ENCODE measurements at regions not wholly inside any gene's neighbourhood (a gene's known extent, or its start where the extent isn't known, plus 50 kb on each side); places are given as distances from the start of the nearest gene placed in this dataset.

GRCh38 chr10:18735711-18736110 is 76.5 kb downstream of the ARL5B start:
- Histone ChIP-seq H3K4me1 (ENCODE audit: control insufficient read depth in 2 of 2, insufficient read depth in 2 of 2, low read length in 2 of 2) (no peaks in the 10 kb centered on the region), H3K27me3 (ENCODE audit: control insufficient read depth in 2 of 2, insufficient read depth in 1 of 2, low read length in 1 of 2) (no peaks in the 10 kb centered on the region), H3K9me3 (ENCODE audit: control insufficient read depth in 2 of 2, insufficient read depth in 1 of 2, low read length in 1 of 2) (no peaks in the 10 kb centered on the region), H3K27ac (ENCODE audit: low read depth in 1 of 2, low read length in 1 of 2) (no peak overlapping the region), H3K4me3 (ENCODE audit: low read length in 2 of 2) (no peak overlapping the region), H3K36me3 (ENCODE audit: control insufficient read depth in 2 of 2, insufficient read depth in 2 of 2, low read length in 1 of 2) (no peaks in the 10 kb centered on the region)
- WGBS = 85% methylated on average over 2 of the region's 2 CpGs
- DNase-seq (ENCODE audit: low read depth in 6 of 9, low spot score in 9 of 9) = no peak

GRCh38 chr10:18737236-18737635 is 78.0 kb downstream of the ARL5B start:
- Histone ChIP-seq H3K36me3 (ENCODE audit: control insufficient read depth in 2 of 2, insufficient read depth in 2 of 2, low read length in 1 of 2) (no peaks in the 10 kb centered on the region), H3K4me1 (ENCODE audit: control insufficient read depth in 2 of 2, insufficient read depth in 2 of 2, low read length in 2 of 2) (no peaks in the 10 kb centered on the region), H3K9me3 (ENCODE audit: control insufficient read depth in 2 of 2, insufficient read depth in 1 of 2, low read length in 1 of 2) (no peaks in the 10 kb centered on the region), H3K4me3 (ENCODE audit: low read length in 2 of 2) (no peak overlapping the region), H3K27me3 (ENCODE audit: control insufficient read depth in 2 of 2, insufficient read depth in 1 of 2, low read length in 1 of 2) (no peaks in the 10 kb centered on the region), H3K27ac (ENCODE audit: low read depth in 1 of 2, low read length in 1 of 2) (no peak overlapping the region)
- DNase-seq (ENCODE audit: low read depth in 6 of 9, low spot score in 9 of 9) = no peak
- 87% methylated on average over 2 of the region's 2 CpGs for WGBS

GRCh38 chr10:18737841-18738240 is 78.6 kb downstream of the ARL5B start:
- no peaks in the 10 kb centered on the region for H3K4me1 ChIP-seq (ENCODE audit: control insufficient read depth in 2 of 2, insufficient read depth in 2 of 2, low read length in 2 of 2)
- no peak overlapping the region for H3K4me3 ChIP-seq (ENCODE audit: low read length in 2 of 2)
- H3K9me3 ChIP-seq (ENCODE audit: control insufficient read depth in 2 of 2, insufficient read depth in 1 of 2, low read length in 1 of 2) = no peaks in the 10 kb centered on the region
- no peak overlapping the region for H3K27ac ChIP-seq (ENCODE audit: low read depth in 1 of 2, low read length in 1 of 2)
- 94% methylated on average over 8 of the region's 8 CpGs for WGBS
- H3K27me3 ChIP-seq (ENCODE audit: control insufficient read depth in 2 of 2, insufficient read depth in 1 of 2, low read length in 1 of 2) = no peaks in the 10 kb centered on the region
- H3K36me3 ChIP-seq (ENCODE audit: control insufficient read depth in 2 of 2, insufficient read depth in 2 of 2, low read length in 1 of 2) = no peaks in the 10 kb centered on the region
- no peak for DNase-seq (ENCODE audit: low read depth in 6 of 9, low spot score in 9 of 9)

GRCh38 chr10:18738835-18739234 is 79.6 kb downstream of the ARL5B start:
- no peaks in the 10 kb centered on the region for H3K9me3 ChIP-seq (ENCODE audit: control insufficient read depth in 2 of 2, insufficient read depth in 1 of 2, low read length in 1 of 2)
- H3K4me3 ChIP-seq (ENCODE audit: low read length in 2 of 2) = no peak overlapping the region
- DNase-seq (ENCODE audit: low read depth in 6 of 9, low spot score in 9 of 9) = no peak
- no peaks in the 10 kb centered on the region for H3K27me3 ChIP-seq (ENCODE audit: control insufficient read depth in 2 of 2, insufficient read depth in 1 of 2, low read length in 1 of 2)
- H3K4me1 ChIP-seq (ENCODE audit: control insufficient read depth in 2 of 2, insufficient read depth in 2 of 2, low read length in 2 of 2) = no peaks in the 10 kb centered on the region
- H3K36me3 ChIP-seq (ENCODE audit: control insufficient read depth in 2 of 2, insufficient read depth in 2 of 2, low read length in 1 of 2) = no peaks in the 10 kb centered on the region
- 78% methylated on average over 3 of the region's 3 CpGs for WGBS
- no peak overlapping the region for H3K27ac ChIP-seq (ENCODE audit: low read depth in 1 of 2, low read length in 1 of 2)

GRCh38 chr10:18743926-18744325 is 84.7 kb downstream of the ARL5B start:
- H3K27me3 ChIP-seq (ENCODE audit: control insufficient read depth in 2 of 2, insufficient read depth in 1 of 2, low read length in 1 of 2) = no peaks in the 10 kb centered on the region
- no peaks in the 10 kb centered on the region for H3K4me1 ChIP-seq (ENCODE audit: control insufficient read depth in 2 of 2, insufficient read depth in 2 of 2, low read length in 2 of 2)
- H3K4me3 ChIP-seq (ENCODE audit: low read length in 2 of 2) = no peak overlapping the region
- no peak overlapping the region for H3K27ac ChIP-seq (ENCODE audit: low read depth in 1 of 2, low read length in 1 of 2)
- no peaks in the 10 kb centered on the region for H3K9me3 ChIP-seq (ENCODE audit: control insufficient read depth in 2 of 2, insufficient read depth in 1 of 2, low read length in 1 of 2)
- H3K36me3 ChIP-seq (ENCODE audit: control insufficient read depth in 2 of 2, insufficient read depth in 2 of 2, low read length in 1 of 2) = no peaks in the 10 kb centered on the region
- no peak for DNase-seq (ENCODE audit: low read depth in 6 of 9, low spot score in 9 of 9)

- no peak overlapping the region for H3K4me3 ChIP-seq (ENCODE audit: low read length in 2 of 2)
- H3K27ac ChIP-seq (ENCODE audit: low read depth in 1 of 2, low read length in 1 of 2) = no peak overlapping the region
- no peak for DNase-seq (ENCODE audit: low read depth in 6 of 9, low spot score in 9 of 9)
- H3K36me3 ChIP-seq (ENCODE audit: control insufficient read depth in 2 of 2, insufficient read depth in 2 of 2, low read length in 1 of 2) = no peaks in the 10 kb centered on the region
- H3K9me3 ChIP-seq (ENCODE audit: control insufficient read depth in 2 of 2, insufficient read depth in 1 of 2, low read length in 1 of 2) = no peaks in the 10 kb centered on the region
- 86% methylated on average over 11 of the region's 11 CpGs for WGBS
- H3K27me3 ChIP-seq (ENCODE audit: control insufficient read depth in 2 of 2, insufficient read depth in 1 of 2, low read length in 1 of 2) = no peaks in the 10 kb centered on the region
- H3K4me1 ChIP-seq (ENCODE audit: control insufficient read depth in 2 of 2, insufficient read depth in 2 of 2, low read length in 2 of 2) = no peaks in the 10 kb centered on the region
Observed at GRCh38 chr10:18753312-18753895, 94.2 kb downstream of the ARL5B start.

GRCh38 chr10:18759575-18759974 is 100.3 kb downstream of the ARL5B start:
- no peaks in the 10 kb centered on the region for H3K27me3 ChIP-seq (ENCODE audit: control insufficient read depth in 2 of 2, insufficient read depth in 1 of 2, low read length in 1 of 2)
- no peak for DNase-seq (ENCODE audit: low read depth in 6 of 9, low spot score in 9 of 9)
- H3K4me1 ChIP-seq (ENCODE audit: control insufficient read depth in 2 of 2, insufficient read depth in 2 of 2, low read length in 2 of 2) = no peaks in the 10 kb centered on the region
- 92% methylated on average over 1 of the region's 1 CpG for WGBS
- H3K4me3 ChIP-seq (ENCODE audit: low read length in 2 of 2) = no peak overlapping the region
- no peaks in the 10 kb centered on the region for H3K9me3 ChIP-seq (ENCODE audit: control insufficient read depth in 2 of 2, insufficient read depth in 1 of 2, low read length in 1 of 2)
- no peaks in the 10 kb centered on the region for H3K36me3 ChIP-seq (ENCODE audit: control insufficient read depth in 2 of 2, insufficient read depth in 2 of 2, low read length in 1 of 2)
- H3K27ac ChIP-seq (ENCODE audit: low read depth in 1 of 2, low read length in 1 of 2) = no peak overlapping the region

- no peak overlapping the region for H3K4me3 ChIP-seq (ENCODE audit: low read length in 2 of 2)
- no peaks in the 10 kb centered on the region for H3K27me3 ChIP-seq (ENCODE audit: control insufficient read depth in 2 of 2, insufficient read depth in 1 of 2, low read length in 1 of 2)
- WGBS = 94% methylated on average over 4 of the region's 4 CpGs
- DNase-seq (ENCODE audit: low read depth in 6 of 9, low spot score in 9 of 9) = no peak
- H3K4me1 ChIP-seq (ENCODE audit: control insufficient read depth in 2 of 2, insufficient read depth in 2 of 2, low read length in 2 of 2) = no peaks in the 10 kb centered on the region
- no peak overlapping the region for H3K27ac ChIP-seq (ENCODE audit: low read depth in 1 of 2, low read length in 1 of 2)
- H3K9me3 ChIP-seq (ENCODE audit: control insufficient read depth in 2 of 2, insufficient read depth in 1 of 2, low read length in 1 of 2) = no peaks in the 10 kb centered on the region
- no peaks in the 10 kb centered on the region for H3K36me3 ChIP-seq (ENCODE audit: control insufficient read depth in 2 of 2, insufficient read depth in 2 of 2, low read length in 1 of 2)
Observed at GRCh38 chr10:18760836-18761235, 101.6 kb downstream of the ARL5B start.

- DNase-seq (ENCODE audit: low read depth in 6 of 9, low spot score in 9 of 9) = no peak
- no peaks in the 10 kb centered on the region for H3K4me1 ChIP-seq (ENCODE audit: control insufficient read depth in 2 of 2, insufficient read depth in 2 of 2, low read length in 2 of 2)
- H3K27me3 ChIP-seq (ENCODE audit: control insufficient read depth in 2 of 2, insufficient read depth in 1 of 2, low read length in 1 of 2) = no peaks in the 10 kb centered on the region
- no peak overlapping the region for H3K27ac ChIP-seq (ENCODE audit: low read depth in 1 of 2, low read length in 1 of 2)
- H3K36me3 ChIP-seq (ENCODE audit: control insufficient read depth in 2 of 2, insufficient read depth in 2 of 2, low read length in 1 of 2) = no peaks in the 10 kb centered on the region
- 91% methylated on average over 4 of the region's 4 CpGs for WGBS
- no peaks in the 10 kb centered on the region for H3K9me3 ChIP-seq (ENCODE audit: control insufficient read depth in 2 of 2, insufficient read depth in 1 of 2, low read length in 1 of 2)
- H3K4me3 ChIP-seq (ENCODE audit: low read length in 2 of 2) = no peak overlapping the region
Observed at GRCh38 chr10:18767981-18768380, 108.8 kb downstream of the ARL5B start.

GRCh38 chr10:18773180-18773579 is 113.9 kb downstream of the ARL5B start:
- H3K36me3 ChIP-seq (ENCODE audit: control insufficient read depth in 2 of 2, insufficient read depth in 2 of 2, low read length in 1 of 2) = no peaks in the 10 kb centered on the region
- H3K27me3 ChIP-seq (ENCODE audit: control insufficient read depth in 2 of 2, insufficient read depth in 1 of 2, low read length in 1 of 2) = no peaks in the 10 kb centered on the region
- H3K4me3 ChIP-seq (ENCODE audit: low read length in 2 of 2) = no peak overlapping the region
- WGBS = 94% methylated on average over 4 of the region's 4 CpGs
- H3K27ac ChIP-seq (ENCODE audit: low read depth in 1 of 2, low read length in 1 of 2) = no peak overlapping the region
- H3K4me1 ChIP-seq (ENCODE audit: control insufficient read depth in 2 of 2, insufficient read depth in 2 of 2, low read length in 2 of 2) = no peaks in the 10 kb centered on the region
- DNase-seq (ENCODE audit: low read depth in 6 of 9, low spot score in 9 of 9) = no peak
- H3K9me3 ChIP-seq (ENCODE audit: control insufficient read depth in 2 of 2, insufficient read depth in 1 of 2, low read length in 1 of 2) = peaks cover 0 to 3% of the 10 kb centered on the region in 2 donors

Data from thymus (tissue), 11 donors.